ENCODE measurements at regions not wholly inside any gene's neighbourhood (a gene's known extent, or its start where the extent isn't known, plus 50 kb on each side); places are given as distances from the start of the nearest gene placed in this dataset.

DNA sequence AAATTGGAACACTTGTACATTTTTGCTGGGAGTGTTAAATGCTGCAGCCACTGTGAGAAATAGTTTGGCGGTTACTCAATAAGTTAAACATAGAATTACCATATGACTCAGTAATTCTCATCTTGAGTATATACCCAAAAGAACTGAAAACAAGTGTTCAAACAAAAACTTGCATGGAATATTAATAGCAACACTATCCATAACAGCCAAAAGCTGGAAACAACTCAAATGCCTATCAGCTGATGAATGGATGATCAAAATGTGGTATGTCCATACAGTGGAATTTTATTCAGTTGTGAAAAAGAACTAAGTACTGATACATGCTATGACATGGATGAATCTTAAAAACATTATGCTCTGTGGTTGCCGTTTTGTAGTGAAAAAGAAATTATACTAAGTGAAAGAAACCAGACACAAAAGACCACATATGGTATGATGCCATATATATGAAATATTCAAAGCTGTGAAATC, 63.0 kb upstream of the SP4 start:
- TF ChIP-seq, protein P1, sequence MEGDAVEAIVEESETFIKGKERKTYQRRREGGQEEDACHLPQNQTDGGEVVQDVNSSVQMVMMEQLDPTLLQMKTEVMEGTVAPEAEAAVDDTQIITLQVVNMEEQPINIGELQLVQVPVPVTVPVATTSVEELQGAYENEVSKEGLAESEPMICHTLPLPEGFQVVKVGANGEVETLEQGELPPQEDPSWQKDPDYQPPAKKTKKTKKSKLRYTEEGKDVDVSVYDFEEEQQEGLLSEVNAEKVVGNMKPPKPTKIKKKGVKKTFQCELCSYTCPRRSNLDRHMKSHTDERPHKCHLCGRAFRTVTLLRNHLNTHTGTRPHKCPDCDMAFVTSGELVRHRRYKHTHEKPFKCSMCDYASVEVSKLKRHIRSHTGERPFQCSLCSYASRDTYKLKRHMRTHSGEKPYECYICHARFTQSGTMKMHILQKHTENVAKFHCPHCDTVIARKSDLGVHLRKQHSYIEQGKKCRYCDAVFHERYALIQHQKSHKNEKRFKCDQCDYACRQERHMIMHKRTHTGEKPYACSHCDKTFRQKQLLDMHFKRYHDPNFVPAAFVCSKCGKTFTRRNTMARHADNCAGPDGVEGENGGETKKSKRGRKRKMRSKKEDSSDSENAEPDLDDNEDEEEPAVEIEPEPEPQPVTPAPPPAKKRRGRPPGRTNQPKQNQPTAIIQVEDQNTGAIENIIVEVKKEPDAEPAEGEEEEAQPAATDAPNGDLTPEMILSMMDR (IDR thresholded peaks at IDR 0.05): no peak
- no peak for TF ChIP-seq POLR2AphosphoS5 (IDR thresholded peaks at IDR 0.05; ENCODE audit: insufficient read depth in 1 of 2, low read depth in 1 of 2)
- TF ChIP-seq POLR2A (IDR thresholded peaks at IDR 0.05): no peak
